ENCODE measurements at regions not wholly inside any gene's neighbourhood (a gene's known extent, or its start where the extent isn't known, plus 50 kb on each side); places are given as distances from the start of the nearest gene placed in this dataset.

DNA sequence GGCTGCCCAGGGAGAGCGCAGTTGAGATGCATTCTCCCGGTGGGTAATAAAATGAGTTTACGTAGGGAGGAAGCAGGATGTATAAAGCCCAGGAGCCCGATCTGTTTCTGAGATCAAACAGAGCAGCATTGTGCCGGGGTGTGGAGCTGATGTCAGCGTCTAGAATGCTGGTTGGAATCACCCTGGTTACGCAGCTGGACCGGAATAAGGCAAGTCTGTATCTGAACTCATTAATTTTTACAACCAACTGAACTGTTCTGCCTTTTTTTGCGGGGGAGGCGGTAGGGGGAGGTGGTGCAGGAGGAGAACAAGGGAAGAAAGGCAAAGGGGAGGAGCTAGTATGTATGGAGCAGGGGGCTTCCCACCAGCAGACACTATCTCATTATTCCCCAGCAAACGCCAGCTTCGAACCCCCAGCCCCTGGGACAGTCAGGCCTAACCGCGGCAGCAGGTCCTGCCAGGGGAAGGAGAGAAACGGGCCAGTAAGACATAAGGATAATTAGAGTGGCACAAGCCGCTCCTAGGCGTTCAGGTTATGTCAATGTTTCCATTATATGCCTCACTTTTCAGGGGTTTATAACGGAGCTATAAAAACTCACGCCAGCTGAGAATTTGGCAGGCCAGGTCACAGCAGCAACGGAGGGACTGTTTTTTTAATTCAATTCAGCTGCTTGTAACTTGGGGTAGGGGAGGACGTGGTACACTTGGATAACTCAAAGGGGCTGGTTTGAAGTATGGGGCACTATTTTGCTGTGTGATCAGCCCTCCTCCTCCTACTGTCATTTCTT is 175.3 kb upstream of the HES1 start:
- TF ChIP-seq POLR2A (IDR thresholded peaks at IDR 0.05) (no peak), POLR2AphosphoS5 (IDR thresholded peaks at IDR 0.05) (peak; percentile 53)
- TF ChIP-seq, protein P1, sequence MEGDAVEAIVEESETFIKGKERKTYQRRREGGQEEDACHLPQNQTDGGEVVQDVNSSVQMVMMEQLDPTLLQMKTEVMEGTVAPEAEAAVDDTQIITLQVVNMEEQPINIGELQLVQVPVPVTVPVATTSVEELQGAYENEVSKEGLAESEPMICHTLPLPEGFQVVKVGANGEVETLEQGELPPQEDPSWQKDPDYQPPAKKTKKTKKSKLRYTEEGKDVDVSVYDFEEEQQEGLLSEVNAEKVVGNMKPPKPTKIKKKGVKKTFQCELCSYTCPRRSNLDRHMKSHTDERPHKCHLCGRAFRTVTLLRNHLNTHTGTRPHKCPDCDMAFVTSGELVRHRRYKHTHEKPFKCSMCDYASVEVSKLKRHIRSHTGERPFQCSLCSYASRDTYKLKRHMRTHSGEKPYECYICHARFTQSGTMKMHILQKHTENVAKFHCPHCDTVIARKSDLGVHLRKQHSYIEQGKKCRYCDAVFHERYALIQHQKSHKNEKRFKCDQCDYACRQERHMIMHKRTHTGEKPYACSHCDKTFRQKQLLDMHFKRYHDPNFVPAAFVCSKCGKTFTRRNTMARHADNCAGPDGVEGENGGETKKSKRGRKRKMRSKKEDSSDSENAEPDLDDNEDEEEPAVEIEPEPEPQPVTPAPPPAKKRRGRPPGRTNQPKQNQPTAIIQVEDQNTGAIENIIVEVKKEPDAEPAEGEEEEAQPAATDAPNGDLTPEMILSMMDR (IDR thresholded peaks at IDR 0.05) = no peak

Measured in prostate gland (tissue), 2 donors.